Spleen (tissue), 11 donors: ENCODE measurements at regions not wholly inside any gene's neighbourhood (a gene's known extent, or its start where the extent isn't known, plus 50 kb on each side); places are given as distances from the start of the nearest gene placed in this dataset.

Source experiments
- DNase-seq: peaks from one replicate; pipeline ENCODE4 v3.0.0-alpha.2; 2020
- H3K27ac ChIP-seq, 8 donors: fragments of 200-600 bp; sonication (generic) in 7 of 8; 1 replicate in 4 of 8; 2 replicates in 4 of 8; pipeline versions ENCODE4 v1.5.0 to v1.8.0; 2016 to 2021; ENCODE audit warnings: inconsistent platforms in 4 of 8, mild to moderate bottlenecking in 4 of 8, moderate library complexity in 1 of 8
- H3K27me3 ChIP-seq, 7 donors: fragments of 200-600 bp; sonication (generic) in 6 of 7; replicated peaks in 1 of 7; 1 replicate in 4 of 7; 2 replicates in 3 of 7; pipeline versions ENCODE4 v1.5.0 to v1.8.0; 2016 to 2021; ENCODE audit warnings: inconsistent platforms in 3 of 7, mild to moderate bottlenecking in 1 of 7
- H3K36me3 ChIP-seq, 6 donors: fragments of 200-600 bp; sonication (generic) in 5 of 6; 1 replicate in 4 of 6; 2 replicates in 2 of 6; pipeline versions ENCODE4 v1.5.0 to v1.8.0; 2016 to 2021; ENCODE audit warnings: inconsistent platforms in 2 of 6
- H3K4me1 ChIP-seq, 6 donors: fragments of 200-600 bp; sonication (generic) in 5 of 6; 1 replicate in 3 of 6; 2 replicates in 3 of 6; pipeline versions ENCODE4 v1.5.0 to v1.8.0; 2016 to 2021; ENCODE audit warnings: inconsistent platforms in 3 of 6
- H3K4me3 ChIP-seq, 8 donors: fragments of 200-600 bp; sonication (generic) in 7 of 8; 1 replicate in 4 of 8; 2 replicates in 4 of 8; pipeline versions ENCODE4 v1.5.0 to v1.8.0; 2016 to 2021; ENCODE audit warnings: inconsistent platforms in 4 of 8, mild to moderate bottlenecking in 4 of 8, moderate library complexity in 2 of 8
- H3K9me3 ChIP-seq, 8 donors: fragments of 200-600 bp; sonication (generic) in 7 of 8; 1 replicate in 4 of 8; 2 replicates in 4 of 8; pipeline versions ENCODE4 v1.5.0 to v1.8.0; 2016 to 2021; ENCODE audit warnings: inconsistent platforms in 4 of 8
- CTCF ChIP-seq, 11 experiments: fragments of 200-600 bp in 7 of 11; fragments of 450-650 bp in 4 of 11; sonication (generic) in 4 of 11; IDR thresholded peaks in 8 of 11; conservative IDR thresholded peaks in 3 of 11; 1 replicate in 7 of 11; 2 replicates in 4 of 11; pipeline versions ENCODE4 v1.4.0 to v1.8.0; 2016 to 2021; ENCODE audit warnings: antibody characterized with exemption in 11 of 11, inconsistent platforms in 4 of 11, mild to moderate bottlenecking in 1 of 11
- POLR2A ChIP-seq, 3 donors: fragments of 450-650 bp; IDR thresholded peaks; one replicate each; pipeline ENCODE4 v1.5.1; 2017; ENCODE audit warnings: antibody characterized with exemption in 3 of 3, mild to moderate bottlenecking in 1 of 3
- POLR2AphosphoS5 ChIP-seq, 3 donors: sonication (generic); formaldehyde crosslinking; IDR thresholded peaks; one replicate each; pipeline ENCODE4 v1.5.1; 2017; ENCODE audit warnings: antibody characterized with exemption in 3 of 3
- WGBS, 5 donors: extraction: QIAGEN DNeasy Blood & Tissue Kit in 3 of 5; methylation state at CpG; one replicate each; pipeline versions ENCODE4 v1.1.5 to v1.1.7; 2013 to 2018; 5-methylcytosine and 5-hydroxymethylcytosine counted together
- intact Hi-C: fragments of 100-400 bp; cut with DNase I; formaldehyde crosslinking; loops from one replicate; pipeline ENCODE4 v1.15.0; 2023; ENCODE audit warnings: low total_unique reads
- donor health status: healthy with polysubstance abuse.
- donor health status: DM: no; HTN: no; CAD: no; lungs with moderate emphysema.
- donor health status: DM: no; HTN: no; CAD: no.
- donor health status: Bipolar disorder and iron deficiency.
- donor health status: healthy.
- donor health status: DM: no; HTN: no; CAD: no.
- donor health status: DM: yes; HTN: yes; CAD: no.

- 86 to 96% (median 90%) methylated on average over 2 of the region's 2 CpGs for WGBS, 5 donors
- Histone ChIP-seq H3K27me3 (no peaks in the 10 kb centered on the region), H3K27ac (peak overlapping the region in 6 of 8 donors; percentile 23 to 68 (median 52)), H3K4me3 (no peak overlapping the region), H3K4me1 (peaks cover 0 to 19% (median 5%) of the 10 kb centered on the region in 6 donors), H3K9me3 (peaks cover 0 to 13% (median 9%) of the 10 kb centered on the region in 8 donors), H3K36me3 (no peaks in the 10 kb centered on the region)
- DNase-seq = no peak
- intact Hi-C loops = no loop called here
- no peak for TF ChIP-seq POLR2A (IDR thresholded peaks at IDR 0.05)
- TF ChIP-seq POLR2AphosphoS5 (IDR thresholded peaks at IDR 0.05) = no peak
- TF ChIP-seq CTCF (IDR thresholded peaks at IDR 0.05 in 8 of 11, conservative IDR thresholded peaks at IDR 0.05 in 3 of 11) = no peak
These were observed 74.9 kb upstream of the IRF2BP2 start for GRCh38 chr1:234684856-234685255.

GRCh38 chr1:234683861-234684632 is 74.1 kb upstream of the IRF2BP2 start:
- peak in 1 of 3 donors; percentile 74 for TF ChIP-seq POLR2AphosphoS5 (IDR thresholded peaks at IDR 0.05)
- no peak for TF ChIP-seq POLR2A (IDR thresholded peaks at IDR 0.05)
- TF ChIP-seq CTCF (IDR thresholded peaks at IDR 0.05 in 8 of 11, conservative IDR thresholded peaks at IDR 0.05 in 3 of 11) = no peak
- peaks cover 0 to 19% (median 5%) of the 10 kb centered on the region in 6 donors for H3K4me1 ChIP-seq
- peaks cover 0 to 13% (median 9%) of the 10 kb centered on the region in 8 donors for H3K9me3 ChIP-seq
- WGBS, 5 donors = 72 to 79% (median 77%) methylated on average over 10 of the region's 10 CpGs
- intact Hi-C loops = no loop called here
- no peaks in the 10 kb centered on the region for H3K36me3 ChIP-seq
- H3K4me3 ChIP-seq = no peak overlapping the region
- H3K27ac ChIP-seq = peak overlapping the region in 7 of 8 donors; percentile 23 to 68 (median 52)
- H3K27me3 ChIP-seq = no peaks in the 10 kb centered on the region
- no peak for DNase-seq

GRCh38 chr1:234683127-234683860 is 73.3 kb upstream of the IRF2BP2 start:
- intact Hi-C loops = no loop called here
- H3K27me3 ChIP-seq = no peaks in the 10 kb centered on the region
- H3K27ac ChIP-seq = peak overlapping the region in 4 of 8 donors; percentile 52 to 68 (median 58)
- TF ChIP-seq POLR2A (IDR thresholded peaks at IDR 0.05) (no peak), CTCF (IDR thresholded peaks at IDR 0.05 in 8 of 11, conservative IDR thresholded peaks at IDR 0.05 in 3 of 11) (no peak), POLR2AphosphoS5 (IDR thresholded peaks at IDR 0.05) (no peak)
- DNase-seq = no peak
- H3K4me3 ChIP-seq = no peak overlapping the region
- H3K9me3 ChIP-seq = peaks cover 0 to 13% (median 9%) of the 10 kb centered on the region in 8 donors
- 72 to 98% (median 89%) methylated on average over 2 of the region's 2 CpGs for WGBS, 5 donors
- H3K4me1 ChIP-seq = peaks cover 0 to 19% (median 5%) of the 10 kb centered on the region in 6 donors
- H3K36me3 ChIP-seq = no peaks in the 10 kb centered on the region

- H3K27ac ChIP-seq = no peak overlapping the region
- no peaks in the 10 kb centered on the region for H3K36me3 ChIP-seq
- no peak overlapping the region for H3K4me3 ChIP-seq
- WGBS, 5 donors = 90 to 98% (median 93%) methylated on average over 2 of the region's 2 CpGs
- H3K27me3 ChIP-seq = no peaks in the 10 kb centered on the region
- peaks cover 0 to 19% (median 5%) of the 10 kb centered on the region in 6 donors for H3K4me1 ChIP-seq
- peaks cover 0 to 13% (median 9%) of the 10 kb centered on the region in 8 donors for H3K9me3 ChIP-seq
- intact Hi-C loops = no loop called here
- DNase-seq = no peak
- no peak for TF ChIP-seq POLR2AphosphoS5 (IDR thresholded peaks at IDR 0.05)
- no peak for TF ChIP-seq CTCF (IDR thresholded peaks at IDR 0.05 in 8 of 11, conservative IDR thresholded peaks at IDR 0.05 in 3 of 11)
- TF ChIP-seq POLR2A (IDR thresholded peaks at IDR 0.05) = no peak
These were observed 72.0 kb upstream of the IRF2BP2 start for GRCh38 chr1:234681990-234682389.
